Heart right ventricle (tissue), 16 donors: ENCODE measurements at regions not wholly inside any gene's neighbourhood (a gene's known extent, or its start where the extent isn't known, plus 50 kb on each side); places are given as distances from the start of the nearest gene placed in this dataset.
A peak's percentile ranks its signal among the peaks of the same experiment; 100 is the strongest.

ENCODE experiments used
- ATAC-seq, 8 donors: fragments of 200-7000 bp; cut with Tn5 transposase; one replicate each; pipeline ENCODE4 v1.9.1; 2020; ENCODE audit warnings: mild to moderate bottlenecking in 8 of 8, moderate library complexity in 8 of 8, moderate number of reproducible peaks in 1 of 8
- DNase-seq, 2 donors: peaks; one replicate each; pipeline ENCODE4 v3.0.0-alpha.2; 2020
- H3K27ac ChIP-seq, 10 donors: fragments of 200-600 bp; sonication (generic) in 2 of 10; one replicate each; pipeline versions ENCODE4 v1.5.0 to v1.8.0; 2020 to 2022; ENCODE audit warnings: mild to moderate bottlenecking in 3 of 10
- H3K27me3 ChIP-seq, 7 donors: fragments of 200-600 bp; one replicate each; pipeline ENCODE4 v1.8.0; 2021 to 2022; ENCODE audit warnings: mild to moderate bottlenecking in 2 of 7
- H3K36me3 ChIP-seq, 9 donors: fragments of 200-600 bp; sonication (generic) in 1 of 9; one replicate each; pipeline versions ENCODE4 v1.5.0 to v1.8.0; 2020 to 2022; ENCODE audit warnings: mild to moderate bottlenecking in 2 of 9
- H3K4me1 ChIP-seq, 9 donors: fragments of 200-600 bp; sonication (generic) in 1 of 9; one replicate each; pipeline versions ENCODE4 v1.5.0 to v1.8.0; 2020 to 2022; ENCODE audit warnings: mild to moderate bottlenecking in 4 of 9
- H3K4me3 ChIP-seq, 10 donors: fragments of 200-600 bp; sonication (generic) in 2 of 10; one replicate each; pipeline versions ENCODE4 v1.5.0 to v1.8.0; 2020 to 2022; ENCODE audit warnings: mild to moderate bottlenecking in 7 of 10, moderate library complexity in 2 of 10
- H3K9me3 ChIP-seq, 11 donors: fragments of 200-600 bp in 10 of 11; sonication (generic) in 2 of 11; one replicate each; pipeline versions ENCODE4 v1.5.0 to v1.8.0; 2013 to 2022; ENCODE audit warnings: mild to moderate bottlenecking in 2 of 11, control low read depth in 1 of 11, moderate library complexity in 1 of 11
- CTCF ChIP-seq, 9 donors: fragments of 200-600 bp; sonication (generic) in 2 of 9; IDR thresholded peaks; one replicate each; pipeline versions ENCODE4 v1.5.0 to v1.8.0; 2021 to 2022; ENCODE audit warnings: antibody characterized with exemption in 9 of 9, mild to moderate bottlenecking in 5 of 9, moderate library complexity in 1 of 9
- WGBS, 2 donors: extraction: QIAGEN DNeasy Blood & Tissue Kit; methylation state at CpG; one replicate each; pipeline ENCODE4 v1.1.7; 2013; ENCODE audit warnings: inconsistent platforms in 1 of 2; 5-methylcytosine and 5-hydroxymethylcytosine counted together
- intact Hi-C, 10 donors: fragments of 100-400 bp; cut with DNase I; formaldehyde crosslinking; loops; one replicate each; pipeline versions ENCODE4 v1.11.1 to v1.14.2; 2022
- donor health status: Arrhythmogenic right ventricular cardiomyopathy.
- donor health status: ischemic (EF 13 %, LVEDD 7.1; RV severe dilation, severe dysfunction).
- donor health status: healthy with polysubstance abuse.
- donor health status: DM: no; HTN: yes; CAD: no.
- donor health status: DM: no; HTN: no; CAD: no.
- donor health status: ischemic (EF 25% LVEDD 6.9; RV normal size, moderate dysfunction).
- donor health status: ischemic (EF 25% LVEDD 5.7; RV mildly dilated, moderate dysfunction).
- donor health status: healthy.
- donor health status: DM: yes; HTN: yes; CAD: no.
- donor health status: Ischemic cardiomyopathy.
- donor health status: ischemic (EF 35%, LVEDD 5.7; RV mildly dilated, moderate dysfunction).
- donor health status: nonischemic (EF 11% LVEDD 7.7; RV severe dilation, severe dysfunction).
- donor health status: DM: yes; HTN: yes; CAD: no.
- donor health status: PGD.
- donor health status: ischemic (EF 29% LVEDD 5.4; RV normal size, mild dysfunction).
- donor health status: nonischemic (EF 23%, LVEDD 6.1; RV moderate dilation, normal function).

- peak in 1 of 8 donors; percentile 69 for ATAC-seq
- no peak overlapping the region for H3K27ac ChIP-seq
- intact Hi-C loops, result no loop called here
- TF ChIP-seq CTCF (IDR thresholded peaks at IDR 0.05), result no peak
- no peaks in the 10 kb centered on the region for H3K9me3 ChIP-seq
- no peaks in the 10 kb centered on the region for H3K36me3 ChIP-seq
- H3K4me3 ChIP-seq, result no peak overlapping the region
- no peak for DNase-seq
- 15 to 21% methylated on average over 1 of the region's 1 CpG for WGBS, 2 donors
- no peaks in the 10 kb centered on the region for H3K27me3 ChIP-seq
- H3K4me1 ChIP-seq, result peaks cover 0 to 10% (median 0%) of the 10 kb centered on the region in 9 donors
Measured at GRCh38 chr16:64370112-64370511, 751.8 kb downstream of the CDH11 start.

- Histone ChIP-seq H3K4me1 (peaks cover 0 to 8% (median 0%) of the 10 kb centered on the region in 9 donors), H3K4me3 (no peak overlapping the region), H3K36me3 (no peaks in the 10 kb centered on the region), H3K9me3 (no peaks in the 10 kb centered on the region), H3K27me3 (no peaks in the 10 kb centered on the region), H3K27ac (no peak overlapping the region)
- DNase-seq (no peak), ATAC-seq (no peak)
- WGBS, 2 donors, result 63 to 74% methylated on average over 2 of the region's 2 CpGs
- intact Hi-C loops, result no loop called here
- no peak for TF ChIP-seq CTCF (IDR thresholded peaks at IDR 0.05)
Measured at GRCh38 chr16:64365448-64365931, 756.4 kb downstream of the CDH11 start.

- DNase-seq (no peak), ATAC-seq (no peak)
- no peak overlapping the region for H3K4me3 ChIP-seq
- no peak for TF ChIP-seq CTCF (IDR thresholded peaks at IDR 0.05)
- H3K9me3 ChIP-seq, result no peaks in the 10 kb centered on the region
- peaks cover 0 to 3% (median 0%) of the 10 kb centered on the region in 9 donors for H3K4me1 ChIP-seq
- no peaks in the 10 kb centered on the region for H3K36me3 ChIP-seq
- intact Hi-C loops, result no loop called here
- H3K27ac ChIP-seq, result no peak overlapping the region
- no peaks in the 10 kb centered on the region for H3K27me3 ChIP-seq
Measured at GRCh38 chr16:64364894-64365293, 757.0 kb downstream of the CDH11 start.

- no peaks in the 10 kb centered on the region for H3K27me3 ChIP-seq
- H3K4me1 ChIP-seq, result no peaks in the 10 kb centered on the region
- DNase-seq (no peak), ATAC-seq (no peak)
- H3K36me3 ChIP-seq, result no peaks in the 10 kb centered on the region
- TF ChIP-seq CTCF (IDR thresholded peaks at IDR 0.05), result no peak
- H3K9me3 ChIP-seq, result no peaks in the 10 kb centered on the region
- no peak overlapping the region for H3K27ac ChIP-seq
- intact Hi-C loops, result no loop called here
- H3K4me3 ChIP-seq, result no peak overlapping the region
- 93 to 95% methylated on average over 1 of the region's 1 CpG for WGBS, 2 donors
Measured at GRCh38 chr16:64364416-64364815, 757.4 kb downstream of the CDH11 start.
